ENCODE measurements at regions not wholly inside any gene's neighbourhood (a gene's known extent, or its start where the extent isn't known, plus 50 kb on each side); places are given as distances from the start of the nearest gene placed in this dataset.
A peak's percentile ranks its signal among the peaks of the same experiment; 100 is the strongest.

GRCh38 chr3:180283251-180283650 is 246.5 kb upstream of the PEX5L start:
- DNase-seq: no peak

GRCh38 chr3:180284331-180285110 is 247.8 kb upstream of the PEX5L start:
- DNase-seq: peak in 1 of 58 donors; percentile 9

GRCh38 chr3:180287703-180288102 is 251.0 kb upstream of the PEX5L start:
- DNase-seq: no peak

GRCh38 chr3:180288816-180289215 is 252.1 kb upstream of the PEX5L start:
- no peak for DNase-seq

GRCh38 chr3:180290300-180290699 is 253.6 kb upstream of the PEX5L start:
- no peak for DNase-seq

- no peak for DNase-seq
Observed at GRCh38 chr3:180294282-180295027, 257.7 kb upstream of the PEX5L start.

GRCh38 chr3:180295811-180296210 is 259.1 kb upstream of the PEX5L start:
- no peak for DNase-seq

GRCh38 chr3:180296971-180297370 is 260.2 kb upstream of the PEX5L start:
- no peak for DNase-seq

GRCh38 chr3:180306155-180306554 is 269.4 kb upstream of the PEX5L start:
- DNase-seq: no peak

- DNase-seq: peak in 19 of 58 donors; percentile 1 to 32 (median 10)
Observed at GRCh38 chr3:180306691-180307090, 270.0 kb upstream of the PEX5L start.

- no peak for DNase-seq
Observed at GRCh38 chr3:180311242-180311641, 274.5 kb upstream of the PEX5L start.

- no peak for DNase-seq
Observed at GRCh38 chr3:180316321-180316720, 279.6 kb upstream of the PEX5L start.

- no peak for DNase-seq
Observed at GRCh38 chr3:180319461-180319860, 282.5 kb upstream of the TTC14 start.

- no peak for DNase-seq
Observed at GRCh38 chr3:180320631-180321030, 281.3 kb upstream of the TTC14 start.

- no peak for DNase-seq
Observed at GRCh38 chr3:180321534-180321933, 280.4 kb upstream of the TTC14 start.

GRCh38 chr3:180322829-180323228 is 279.1 kb upstream of the TTC14 start:
- DNase-seq: no peak

GRCh38 chr3:180324791-180325190 is 277.2 kb upstream of the TTC14 start:
- DNase-seq: no peak

- DNase-seq: no peak
Observed at GRCh38 chr3:180325533-180325932, 276.4 kb upstream of the TTC14 start.

GRCh38 chr3:180325958-180326357 is 276.0 kb upstream of the TTC14 start:
- no peak for DNase-seq

GRCh38 chr3:180329187-180329586 is 272.8 kb upstream of the TTC14 start:
- no peak for DNase-seq

- no peak for DNase-seq
Observed at GRCh38 chr3:180329847-180330246, 272.1 kb upstream of the TTC14 start.

GRCh38 chr3:180330440-180330839 is 271.5 kb upstream of the TTC14 start:
- no peak for DNase-seq

- no peak for DNase-seq
Observed at GRCh38 chr3:180332608-180333007, 269.4 kb upstream of the TTC14 start.
